ENCODE measurements at regions not wholly inside any gene's neighbourhood (a gene's known extent, or its start where the extent isn't known, plus 50 kb on each side); places are given as distances from the start of the nearest gene placed in this dataset.

- DNase-seq: no peak
These were observed 449.8 kb downstream of the ARHGEF28 start for GRCh38 chr5:74075501-74076484.

- no peak for DNase-seq
These were observed 448.1 kb downstream of the ARHGEF28 start for GRCh38 chr5:74074111-74074510.

GRCh38 chr5:74073257-74073656 is 447.3 kb downstream of the ARHGEF28 start:
- DNase-seq: no peak

GRCh38 chr5:74072646-74073045 is 446.6 kb downstream of the ARHGEF28 start:
- no peak for DNase-seq

GRCh38 chr5:74070766-74071165 is 444.8 kb downstream of the ARHGEF28 start:
- no peak for DNase-seq

- no peak for DNase-seq
These were observed 443.7 kb downstream of the ARHGEF28 start for GRCh38 chr5:74069741-74070140.

GRCh38 chr5:74067748-74068541 is 441.9 kb downstream of the ARHGEF28 start:
- no peak for DNase-seq

- no peak for DNase-seq
These were observed 438.9 kb downstream of the ARHGEF28 start for GRCh38 chr5:74064911-74065310.

GRCh38 chr5:74064225-74064624 is 438.2 kb downstream of the ARHGEF28 start:
- DNase-seq: no peak

GRCh38 chr5:74063821-74064220 is 437.8 kb downstream of the ARHGEF28 start:
- no peak for DNase-seq

- DNase-seq: no peak
These were observed 437.4 kb downstream of the ARHGEF28 start for GRCh38 chr5:74063346-74063745.

- DNase-seq: no peak
These were observed 435.3 kb downstream of the ARHGEF28 start for GRCh38 chr5:74061292-74061691.

GRCh38 chr5:74059706-74060105 is 433.7 kb downstream of the ARHGEF28 start:
- DNase-seq: no peak

- peak; percentile 3 for DNase-seq
These were observed 430.8 kb downstream of the ARHGEF28 start for GRCh38 chr5:74056789-74057164.

- DNase-seq: no peak
These were observed 430.3 kb downstream of the ARHGEF28 start for GRCh38 chr5:74056107-74056788.

- DNase-seq: no peak
These were observed 429.6 kb downstream of the ARHGEF28 start for GRCh38 chr5:74055486-74056106.

- no peak for DNase-seq
These were observed 428.8 kb downstream of the ARHGEF28 start for GRCh38 chr5:74054641-74055421.

GRCh38 chr5:74054139-74054538 is 428.1 kb downstream of the ARHGEF28 start:
- no peak for DNase-seq

GRCh38 chr5:74052441-74053221 is 426.6 kb downstream of the ARHGEF28 start:
- DNase-seq: no peak

GRCh38 chr5:74051076-74051475 is 425.1 kb downstream of the ARHGEF28 start:
- no peak for DNase-seq

- DNase-seq: no peak
These were observed 418.9 kb downstream of the ARHGEF28 start for GRCh38 chr5:74044936-74045335.
